Adrenal gland (tissue), 5 donors: ENCODE measurements at regions not wholly inside any gene's neighbourhood (a gene's known extent, or its start where the extent isn't known, plus 50 kb on each side); places are given as distances from the start of the nearest gene placed in this dataset.

ENCODE experiments used
- CTCF ChIP-seq, 6 experiments: fragments of 450-650 bp in 4 of 6; fragments of 200-600 bp in 2 of 6; sonication (generic) in 1 of 6; IDR thresholded peaks; 1 replicate in 5 of 6; 2 replicates in 1 of 6; pipeline versions ENCODE4 v1.5.1 to v1.8.0; 2016 to 2021; ENCODE audit warnings: antibody characterized with exemption in 6 of 6, mild to moderate bottlenecking in 2 of 6, moderate library complexity in 1 of 6
- POLR2A ChIP-seq, 2 donors: fragments of 450-650 bp; IDR thresholded peaks; one replicate each; pipeline ENCODE4 v1.6.1; 2017; ENCODE audit warnings: antibody characterized with exemption in 2 of 2, mild to moderate bottlenecking in 2 of 2, moderate library complexity in 1 of 2
- donor health status: DM: no; HTN: no; CAD: no.

- TF ChIP-seq CTCF (IDR thresholded peaks at IDR 0.05) = no peak
- TF ChIP-seq POLR2A (IDR thresholded peaks at IDR 0.05) = no peak
Measured at GRCh38 chr12:114605918-114606317, 78.1 kb downstream of the TBX3 start.
